OCI-LY1 (cell line): ENCODE measurements at regions not wholly inside any gene's neighbourhood (a gene's known extent, or its start where the extent isn't known, plus 50 kb on each side); places are given as distances from the start of the nearest gene placed in this dataset.

Experiments used
- H2AFZ ChIP-seq: fragments of 200-600 bp; sonication (generic), shearing (Covaris generic); 2 replicates; pipeline ENCODE4 v1.6.0; 2014; ENCODE audit warnings: antibody characterized with exemption, mild to moderate bottlenecking, low read length
- H3F3A ChIP-seq: fragments of 200-600 bp; sonication (generic), shearing (Covaris generic); 2 replicates; pipeline ENCODE4 v1.6.0; 2014; ENCODE audit warnings: mild to moderate bottlenecking, antibody characterized with exemption, low read length, moderate library complexity; ENCODE audit not compliant: insufficient read depth
- H3K27ac ChIP-seq: fragments of 200-600 bp; sonication (generic); 2 replicates; pipeline ENCODE4 v1.5.1; 2014; ENCODE audit warnings: low read length, mixed run types, mild to moderate bottlenecking, low read depth; ENCODE audit not compliant: poor library complexity, severe bottlenecking
- H3K27me3 ChIP-seq: fragments of 200-600 bp; sonication (generic); 2 replicates; pipeline ENCODE4 v1.6.0; 2014; ENCODE audit warnings: antibody characterized with exemption, mild to moderate bottlenecking, low read length, moderate library complexity; ENCODE audit not compliant: insufficient read depth
- H3K36me3 ChIP-seq: fragments of 200-600 bp; sonication (generic); 2 replicates; pipeline ENCODE4 v1.6.1; 2014; ENCODE audit warnings: mild to moderate bottlenecking, antibody characterized with exemption, low read length, moderate library complexity, mixed read lengths; ENCODE audit not compliant: insufficient read depth
- H3K4me1 ChIP-seq: fragments of 200-600 bp; sonication (generic); 2 replicates; pipeline ENCODE4 v1.5.1; 2014; ENCODE audit warnings: mild to moderate bottlenecking, low read length, moderate library complexity; ENCODE audit not compliant: insufficient read depth, severe bottlenecking
- H3K4me2 ChIP-seq: fragments of 200-600 bp; sonication (generic), shearing (Covaris generic); 2 replicates; pipeline ENCODE4 v1.6.1; 2014; ENCODE audit warnings: low read length
- H3K4me3 ChIP-seq: fragments of 200-600 bp; sonication (generic); 2 replicates; pipeline ENCODE4 v1.5.1; 2014; ENCODE audit warnings: low read length, low read depth, mild to moderate bottlenecking, mixed read lengths; ENCODE audit not compliant: poor library complexity, severe bottlenecking
- H3K79me2 ChIP-seq: fragments of 200-600 bp; shearing (Covaris generic); 2 replicates; pipeline ENCODE4 v1.6.1; 2016; ENCODE audit warnings: mixed run types, low read length, mixed read lengths; ENCODE audit not compliant: insufficient read depth
- H3K9ac ChIP-seq: fragments of 200-600 bp; sonication (generic), shearing (Covaris generic); 2 replicates; pipeline ENCODE4 v1.6.1; 2014; ENCODE audit warnings: mild to moderate bottlenecking, low read length, mixed read lengths
- H3K9me2 ChIP-seq: fragments of 200-600 bp; sonication (generic), shearing (Covaris generic); 2 replicates; pipeline ENCODE4 v1.6.1; 2014; ENCODE audit warnings: low read depth, mild to moderate bottlenecking, low read length, mixed read lengths
- H3K9me3 ChIP-seq: fragments of 200-600 bp; shearing (Covaris generic); 2 replicates; pipeline ENCODE4 v1.6.1; 2014; ENCODE audit warnings: low read length, mixed read lengths
- H4K20me1 ChIP-seq: fragments of 200-600 bp; sonication (generic), shearing (Covaris generic); 2 replicates; pipeline ENCODE4 v1.6.0; 2016; ENCODE audit warnings: mild to moderate bottlenecking, low read length; ENCODE audit not compliant: insufficient read depth
- CTCF ChIP-seq: fragments of 200-600 bp; sonication (generic), shearing (Covaris generic); IDR thresholded peaks from 2 replicates; pipeline ENCODE4 v1.5.1; 2017; ENCODE audit warnings: mild to moderate bottlenecking, antibody characterized with exemption, low read length, moderate library complexity, mixed read lengths
- EZH2 ChIP-seq: fragments of 200-600 bp; sonication (generic), shearing (Covaris generic); IDR thresholded peaks from 2 replicates; pipeline ENCODE4 v1.8.0; 2017; ENCODE audit warnings: borderline replicate concordance, mixed run types, mild to moderate bottlenecking, antibody characterized with exemption, low read length, moderate library complexity, mixed read lengths

GRCh38 chr5:61842840-61843239 is 463.2 kb upstream of the KIF2A start:
- Histone ChIP-seq H3K79me2 (no peaks in the 10 kb centered on the region), H4K20me1 (no peaks in the 10 kb centered on the region), H3K4me1 (no peaks in the 10 kb centered on the region), H3K27me3 (no peaks in the 10 kb centered on the region), H3K9ac (no peak overlapping the region), H3K27ac (no peak overlapping the region), H3K9me2 (no peaks in the 10 kb centered on the region), H3K4me2 (no peak overlapping the region), H3K36me3 (no peaks in the 10 kb centered on the region), H3K9me3 (no peaks in the 10 kb centered on the region), H3F3A (no peaks in the 10 kb centered on the region), H3K4me3 (no peak overlapping the region), H2AFZ (no peak overlapping the region)
- no peak for TF ChIP-seq EZH2
- TF ChIP-seq CTCF = no peak

GRCh38 chr5:61850696-61851095 is 455.3 kb upstream of the KIF2A start:
- H3K36me3 ChIP-seq = no peaks in the 10 kb centered on the region
- no peak overlapping the region for H2AFZ ChIP-seq
- H3K9ac ChIP-seq = no peak overlapping the region
- no peaks in the 10 kb centered on the region for H3F3A ChIP-seq
- TF ChIP-seq CTCF (no peak), EZH2 (no peak)
- no peaks in the 10 kb centered on the region for H4K20me1 ChIP-seq
- H3K27ac ChIP-seq = no peak overlapping the region
- no peaks in the 10 kb centered on the region for H3K9me3 ChIP-seq
- H3K27me3 ChIP-seq = no peaks in the 10 kb centered on the region
- no peaks in the 10 kb centered on the region for H3K4me1 ChIP-seq
- H3K4me2 ChIP-seq = no peak overlapping the region
- H3K9me2 ChIP-seq = no peaks in the 10 kb centered on the region
- H3K79me2 ChIP-seq = no peaks in the 10 kb centered on the region
- no peak overlapping the region for H3K4me3 ChIP-seq

- no peaks in the 10 kb centered on the region for H3K9me2 ChIP-seq
- no peaks in the 10 kb centered on the region for H3K4me1 ChIP-seq
- no peaks in the 10 kb centered on the region for H3K36me3 ChIP-seq
- no peak overlapping the region for H3K4me3 ChIP-seq
- H3F3A ChIP-seq = no peaks in the 10 kb centered on the region
- no peak for TF ChIP-seq EZH2
- no peak for TF ChIP-seq CTCF
- no peaks in the 10 kb centered on the region for H3K79me2 ChIP-seq
- no peak overlapping the region for H3K4me2 ChIP-seq
- H4K20me1 ChIP-seq = no peaks in the 10 kb centered on the region
- no peak overlapping the region for H2AFZ ChIP-seq
- no peak overlapping the region for H3K27ac ChIP-seq
- H3K9ac ChIP-seq = no peak overlapping the region
- no peaks in the 10 kb centered on the region for H3K9me3 ChIP-seq
- H3K27me3 ChIP-seq = no peaks in the 10 kb centered on the region
These were observed 451.5 kb upstream of the KIF2A start for GRCh38 chr5:61854531-61854930.
